ENCODE measurements at regions not wholly inside any gene's neighbourhood (a gene's known extent, or its start where the extent isn't known, plus 50 kb on each side); places are given as distances from the start of the nearest gene placed in this dataset.

DNA sequence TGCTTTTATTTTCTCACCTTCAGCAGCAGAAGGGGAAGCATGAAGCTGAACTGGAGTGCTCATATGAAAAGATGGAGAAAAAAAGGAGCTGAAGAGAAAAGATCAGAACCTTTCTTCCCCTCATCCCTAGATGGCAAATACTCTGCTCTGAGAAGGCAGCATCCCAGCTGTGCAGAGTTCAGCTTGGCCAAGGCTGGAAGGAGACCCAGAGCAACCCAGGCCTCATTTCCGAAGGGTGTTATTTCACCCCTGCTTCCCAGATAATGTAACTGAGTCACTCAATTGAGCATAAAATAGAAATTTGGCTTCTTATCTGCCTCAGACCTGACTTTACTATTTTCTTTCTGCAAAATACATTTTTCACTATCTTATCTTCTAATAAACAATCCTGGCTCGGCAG, 489.9 kb upstream of the BRINP1 start:
- TF ChIP-seq, protein P1, sequence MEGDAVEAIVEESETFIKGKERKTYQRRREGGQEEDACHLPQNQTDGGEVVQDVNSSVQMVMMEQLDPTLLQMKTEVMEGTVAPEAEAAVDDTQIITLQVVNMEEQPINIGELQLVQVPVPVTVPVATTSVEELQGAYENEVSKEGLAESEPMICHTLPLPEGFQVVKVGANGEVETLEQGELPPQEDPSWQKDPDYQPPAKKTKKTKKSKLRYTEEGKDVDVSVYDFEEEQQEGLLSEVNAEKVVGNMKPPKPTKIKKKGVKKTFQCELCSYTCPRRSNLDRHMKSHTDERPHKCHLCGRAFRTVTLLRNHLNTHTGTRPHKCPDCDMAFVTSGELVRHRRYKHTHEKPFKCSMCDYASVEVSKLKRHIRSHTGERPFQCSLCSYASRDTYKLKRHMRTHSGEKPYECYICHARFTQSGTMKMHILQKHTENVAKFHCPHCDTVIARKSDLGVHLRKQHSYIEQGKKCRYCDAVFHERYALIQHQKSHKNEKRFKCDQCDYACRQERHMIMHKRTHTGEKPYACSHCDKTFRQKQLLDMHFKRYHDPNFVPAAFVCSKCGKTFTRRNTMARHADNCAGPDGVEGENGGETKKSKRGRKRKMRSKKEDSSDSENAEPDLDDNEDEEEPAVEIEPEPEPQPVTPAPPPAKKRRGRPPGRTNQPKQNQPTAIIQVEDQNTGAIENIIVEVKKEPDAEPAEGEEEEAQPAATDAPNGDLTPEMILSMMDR (conservative IDR thresholded peaks at IDR 0.05) = no peak
- TF ChIP-seq ZFX (IDR thresholded peaks at IDR 0.05) = no peak
